NB4 (cell line): ENCODE measurements at regions not wholly inside any gene's neighbourhood (a gene's known extent, or its start where the extent isn't known, plus 50 kb on each side); places are given as distances from the start of the nearest gene placed in this dataset.
"Not testable (repeated sequence)": the region's sequence is repeated elsewhere in the genome, so short reads cannot be mapped to it uniquely, and the experiment has no call there.

Experiments
- MYC ChIP-seq: IDR thresholded peaks from 2 replicates; pipeline ENCODE4 v1.6.1; 2011; ENCODE audit warnings: low read depth, low read length
- POLR2A ChIP-seq: IDR thresholded peaks from 2 replicates; pipeline ENCODE4 v1.6.1; 2011; ENCODE audit warnings: mild to moderate bottlenecking; ENCODE audit not compliant: insufficient read length; ENCODE audit errors: extremely low read depth
- TF ChIP-seq, protein P1 (sequence below): IDR thresholded peaks from one replicate; pipeline ENCODE4 v1.5.1; 2012; ENCODE audit warnings: low read depth, low read length

DNA sequence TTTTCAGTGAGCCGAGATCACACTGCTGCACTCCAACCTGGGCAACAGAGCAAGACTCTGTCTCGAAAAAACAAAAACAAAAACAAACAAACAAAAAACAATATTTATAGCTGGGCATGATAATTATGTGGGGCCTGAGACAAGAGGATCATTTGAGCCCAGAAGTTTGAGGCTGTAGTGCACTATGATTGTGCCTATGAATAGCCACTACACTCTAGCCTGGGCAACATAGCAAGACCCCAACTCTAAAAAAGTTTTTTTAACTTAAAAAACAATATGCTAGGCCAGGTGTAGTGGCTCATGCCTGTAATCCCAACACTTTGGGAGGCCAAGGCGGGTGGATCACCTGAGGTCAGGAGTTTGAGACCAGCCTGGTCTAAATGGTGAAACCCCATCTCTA, 77.9 kb upstream of the LRPPRC start:
- TF ChIP-seq MYC, POLR2A: not testable (repeated sequence)
- TF ChIP-seq, protein P1, sequence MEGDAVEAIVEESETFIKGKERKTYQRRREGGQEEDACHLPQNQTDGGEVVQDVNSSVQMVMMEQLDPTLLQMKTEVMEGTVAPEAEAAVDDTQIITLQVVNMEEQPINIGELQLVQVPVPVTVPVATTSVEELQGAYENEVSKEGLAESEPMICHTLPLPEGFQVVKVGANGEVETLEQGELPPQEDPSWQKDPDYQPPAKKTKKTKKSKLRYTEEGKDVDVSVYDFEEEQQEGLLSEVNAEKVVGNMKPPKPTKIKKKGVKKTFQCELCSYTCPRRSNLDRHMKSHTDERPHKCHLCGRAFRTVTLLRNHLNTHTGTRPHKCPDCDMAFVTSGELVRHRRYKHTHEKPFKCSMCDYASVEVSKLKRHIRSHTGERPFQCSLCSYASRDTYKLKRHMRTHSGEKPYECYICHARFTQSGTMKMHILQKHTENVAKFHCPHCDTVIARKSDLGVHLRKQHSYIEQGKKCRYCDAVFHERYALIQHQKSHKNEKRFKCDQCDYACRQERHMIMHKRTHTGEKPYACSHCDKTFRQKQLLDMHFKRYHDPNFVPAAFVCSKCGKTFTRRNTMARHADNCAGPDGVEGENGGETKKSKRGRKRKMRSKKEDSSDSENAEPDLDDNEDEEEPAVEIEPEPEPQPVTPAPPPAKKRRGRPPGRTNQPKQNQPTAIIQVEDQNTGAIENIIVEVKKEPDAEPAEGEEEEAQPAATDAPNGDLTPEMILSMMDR = not testable (repeated sequence)
